ENCODE measurements at regions not wholly inside any gene's neighbourhood (a gene's known extent, or its start where the extent isn't known, plus 50 kb on each side); places are given as distances from the start of the nearest gene placed in this dataset.

- no peak for FAIRE-seq
- BruUV-seq (replicated peaks): no TSS peak
- ChIA-PET SMC1A (ENCODE audit: uncharacterized antibody, unreplicated experiment) (interaction anchor here (1.0 to 1.5 kb wide), 4 partner anchors 9 to 134 kb away, joined by 3 to 5 read pairs (median 4); no protein-coding TSS in a partner anchor), CTCF (interaction anchor here (0.9 kb wide), 1 partner anchor 18 kb away, joined by 3 read pairs; no protein-coding TSS in a partner anchor), RAD21 (ENCODE audit: unreplicated experiment) (no interaction called here), POLR2A (no interaction called here)
- intact Hi-C loops (cut with micrococcal nuclease; ENCODE audit: unreplicated experiment) (no loop called here), in situ Hi-C loops (cut with MboI) (no loop called here)
- Histone ChIP-seq H4K20me1 (ENCODE audit: control insufficient read depth, insufficient read depth) (no peaks in the 10 kb centered on the region), H3K4me2 (ENCODE audit: control insufficient read depth, insufficient read depth) (no peak overlapping the region), H3K36me3 (ENCODE audit: control insufficient read depth in 2 of 2, insufficient read depth in 2 of 2, low read length in 1 of 2) (no peaks in the 10 kb centered on the region), H3K4me3 (no peak overlapping the region), H3K27me3 (replicated peaks in 1 of 2; ENCODE audit: control insufficient read depth in 2 of 2, insufficient read depth in 2 of 2, low read length in 1 of 2) (no peaks in the 10 kb centered on the region), H3K9ac (ENCODE audit: control insufficient read depth, insufficient read depth, low read length) (no peak overlapping the region), H3K9me3 (replicated peaks; ENCODE audit: control insufficient read depth, insufficient read depth, low read length) (no peaks in the 10 kb centered on the region; the same call in 2 of the 3 replicates), H3K27ac (ENCODE audit: control insufficient read depth, insufficient read depth) (no peak overlapping the region), H2AFZ (ENCODE audit: control insufficient read depth, low read depth, low read length) (no peak overlapping the region), H3K4me1 (ENCODE audit: control insufficient read depth, insufficient read depth, low read length) (peaks cover 8% of the 10 kb centered on the region), H3K79me2 (ENCODE audit: control insufficient read depth, insufficient read depth, low read length) (no peaks in the 10 kb centered on the region)
- DNase-seq (ENCODE audit: low read depth, low spot score): no peak
- no peak for ATAC-seq
- 15% methylated on average over 2 of the region's 2 CpGs for WGBS (ENCODE audit: insufficient coverage, insufficient replicate concordance, low lambda C conversion rate, missing lambda C conversion rate)
- TF ChIP-seq CTCF (IDR thresholded peaks at IDR 0.05 in 2 of 3, conservative IDR thresholded peaks at IDR 0.05 in 1 of 3; ENCODE audit: control insufficient read depth in 2 of 3, extremely low read depth in 1 of 3, insufficient read depth in 1 of 3, low read depth in 3 of 3, low read length in 3 of 3): no peak
- TF ChIP-seq ATF2 (IDR thresholded peaks at IDR 0.05; ENCODE audit: low read length): no peak
- no peak for TF ChIP-seq CBFB (IDR thresholded peaks at IDR 0.05; ENCODE audit: low read depth)
- no peak for TF ChIP-seq IRF3 (IDR thresholded peaks at IDR 0.05)
- no peak for TF ChIP-seq MAX (IDR thresholded peaks at IDR 0.05; ENCODE audit: low read depth, low read length)
- TF ChIP-seq STAT1 (conservative IDR thresholded peaks at IDR 0.05): no peak
- no peak for TF ChIP-seq MXI1 (IDR thresholded peaks at IDR 0.05; ENCODE audit: low read depth, low read length)
- TF ChIP-seq WRNIP1 (IDR thresholded peaks at IDR 0.05; ENCODE audit: borderline replicate concordance, low read depth, low read length): no peak
- no peak for TF ChIP-seq POU2F2 (IDR thresholded peaks at IDR 0.05; ENCODE audit: borderline replicate concordance, low read depth, low read length)
- no peak for TF ChIP-seq NRF1 (conservative IDR thresholded peaks at IDR 0.05; ENCODE audit: low read depth, low read length)
- no peak for TF ChIP-seq PKNOX1 (IDR thresholded peaks at IDR 0.05)
- TF ChIP-seq GABPA (IDR thresholded peaks at IDR 0.05; ENCODE audit: low read depth): no peak
- TF ChIP-seq IKZF1 (conservative IDR thresholded peaks at IDR 0.05): no peak
- no peak for TF ChIP-seq BMI1 (IDR thresholded peaks at IDR 0.05; ENCODE audit: borderline replicate concordance)
- TF ChIP-seq ZNF592 (IDR thresholded peaks at IDR 0.05): no peak
Observed at GRCh38 chr7:46156853-46157252, 235.8 kb upstream of the IGFBP3 start.
